Uterus (tissue), 2 donors: ENCODE measurements at regions not wholly inside any gene's neighbourhood (a gene's known extent, or its start where the extent isn't known, plus 50 kb on each side); places are given as distances from the start of the nearest gene placed in this dataset.

Source experiments
- POLR2A ChIP-seq, 2 donors: fragments of 450-650 bp; IDR thresholded peaks; one replicate each; pipeline ENCODE4 v1.6.1; 2016; ENCODE audit warnings: antibody characterized with exemption in 2 of 2, mild to moderate bottlenecking in 1 of 2, moderate library complexity in 1 of 2
- TF ChIP-seq, protein P1 (sequence below), 4 experiments: fragments of 200-600 bp in 2 of 4; fragments of 450-650 bp in 2 of 4; sonication (generic) in 2 of 4; IDR thresholded peaks; one replicate each; pipeline ENCODE4 v1.5.1; 2016 to 2019; ENCODE audit warnings: antibody characterized with exemption in 4 of 4, mild to moderate bottlenecking in 2 of 4, moderate library complexity in 1 of 4

DNA sequence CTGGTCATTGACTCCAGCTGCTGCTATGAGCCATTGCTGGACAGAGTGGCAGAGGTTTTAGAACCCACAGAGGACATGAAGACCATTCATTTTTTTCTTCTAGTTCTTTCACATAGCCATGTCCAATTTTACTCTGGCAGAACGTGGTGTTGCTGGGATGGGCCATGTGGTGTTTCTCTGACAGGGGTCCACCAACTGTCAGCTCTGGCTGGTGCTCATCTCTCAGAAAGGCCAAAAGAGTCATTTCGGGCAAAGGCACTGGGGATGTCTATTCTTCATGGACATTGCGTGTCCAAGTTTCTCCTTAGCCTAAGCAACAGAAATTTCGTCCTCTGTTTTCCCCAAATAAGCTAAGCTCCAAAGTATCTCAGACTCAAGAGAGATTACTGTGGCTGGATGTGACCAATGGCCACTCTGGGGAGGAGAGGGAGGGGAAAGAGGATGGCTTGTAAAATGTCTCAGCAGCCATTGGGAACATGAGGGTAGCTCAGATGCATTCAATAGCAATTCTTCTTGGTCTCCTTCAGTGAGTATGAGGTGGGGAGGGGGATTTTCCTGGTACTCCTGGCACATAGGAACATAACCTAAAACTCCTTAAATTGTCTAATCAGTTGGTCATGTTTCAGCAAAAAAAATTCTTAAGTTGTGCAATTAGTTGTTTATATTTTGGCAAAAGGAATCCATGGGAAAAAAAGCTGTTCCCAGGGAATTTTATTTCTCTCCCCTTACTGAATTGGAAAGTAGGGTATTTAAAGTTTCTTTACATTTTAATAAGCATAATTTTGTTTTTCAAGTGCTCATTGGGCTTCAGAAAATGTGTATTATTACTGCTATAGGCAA, 131.6 kb upstream of the MITF start:
- TF ChIP-seq POLR2A (IDR thresholded peaks at IDR 0.05), result no peak
- TF ChIP-seq, protein P1, sequence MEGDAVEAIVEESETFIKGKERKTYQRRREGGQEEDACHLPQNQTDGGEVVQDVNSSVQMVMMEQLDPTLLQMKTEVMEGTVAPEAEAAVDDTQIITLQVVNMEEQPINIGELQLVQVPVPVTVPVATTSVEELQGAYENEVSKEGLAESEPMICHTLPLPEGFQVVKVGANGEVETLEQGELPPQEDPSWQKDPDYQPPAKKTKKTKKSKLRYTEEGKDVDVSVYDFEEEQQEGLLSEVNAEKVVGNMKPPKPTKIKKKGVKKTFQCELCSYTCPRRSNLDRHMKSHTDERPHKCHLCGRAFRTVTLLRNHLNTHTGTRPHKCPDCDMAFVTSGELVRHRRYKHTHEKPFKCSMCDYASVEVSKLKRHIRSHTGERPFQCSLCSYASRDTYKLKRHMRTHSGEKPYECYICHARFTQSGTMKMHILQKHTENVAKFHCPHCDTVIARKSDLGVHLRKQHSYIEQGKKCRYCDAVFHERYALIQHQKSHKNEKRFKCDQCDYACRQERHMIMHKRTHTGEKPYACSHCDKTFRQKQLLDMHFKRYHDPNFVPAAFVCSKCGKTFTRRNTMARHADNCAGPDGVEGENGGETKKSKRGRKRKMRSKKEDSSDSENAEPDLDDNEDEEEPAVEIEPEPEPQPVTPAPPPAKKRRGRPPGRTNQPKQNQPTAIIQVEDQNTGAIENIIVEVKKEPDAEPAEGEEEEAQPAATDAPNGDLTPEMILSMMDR (IDR thresholded peaks at IDR 0.05), result no peak
